Small intestine (tissue), 7 donors: ENCODE measurements at regions not wholly inside any gene's neighbourhood (a gene's known extent, or its start where the extent isn't known, plus 50 kb on each side); places are given as distances from the start of the nearest gene placed in this dataset.

Experiments used
- DNase-seq, 2 donors: peaks; one replicate each; pipeline versions ENCODE4 v3.0.0 to v3.0.0-alpha.2; 2013
- FAIRE-seq: peaks from 2 replicates; lab custom pipeline; 2012; peaks lifted over from hg19 to GRCh38; lab: Jason Lieb, UNC
- H3K27ac ChIP-seq, 3 donors: one replicate each; pipeline ENCODE4 v1.5.1; 2013; ENCODE audit warnings: low read length in 2 of 3, mild to moderate bottlenecking in 2 of 3, control low read depth in 1 of 3, inconsistent platforms in 1 of 3, low read depth in 1 of 3, moderate library complexity in 1 of 3
- H3K27me3 ChIP-seq, 3 donors: one replicate each; pipeline ENCODE4 v1.6.1; 2013; ENCODE audit warnings: low read length in 3 of 3, inconsistent platforms in 1 of 3; ENCODE audit not compliant: control insufficient read depth in 3 of 3, insufficient read depth in 3 of 3
- H3K36me3 ChIP-seq, 3 donors: one replicate each; pipeline ENCODE4 v1.6.1; 2013; ENCODE audit warnings: low read length in 3 of 3, inconsistent platforms in 1 of 3, low read depth in 1 of 3, mild to moderate bottlenecking in 1 of 3, moderate library complexity in 1 of 3; ENCODE audit not compliant: control insufficient read depth in 3 of 3, insufficient read depth in 2 of 3
- H3K4me1 ChIP-seq, 3 donors: one replicate each; pipeline ENCODE4 v1.6.1; 2013; ENCODE audit warnings: low read length in 2 of 3, inconsistent platforms in 1 of 3, low read depth in 1 of 3, mild to moderate bottlenecking in 1 of 3, moderate library complexity in 1 of 3; ENCODE audit not compliant: control insufficient read depth in 3 of 3, insufficient read depth in 2 of 3
- H3K4me3 ChIP-seq, 3 donors: one replicate each; pipeline ENCODE4 v1.5.1; 2013; ENCODE audit warnings: low read length in 3 of 3, control low read depth in 1 of 3, inconsistent platforms in 1 of 3, low read depth in 1 of 3, mild to moderate bottlenecking in 1 of 3, moderate library complexity in 1 of 3
- H3K9me3 ChIP-seq, 2 donors: one replicate each; pipeline ENCODE4 v1.6.1; 2013; ENCODE audit warnings: low read depth in 1 of 2, low read length in 1 of 2; ENCODE audit not compliant: control insufficient read depth in 2 of 2, insufficient read depth in 1 of 2
- WGBS, 3 donors: extraction: QIAGEN DNeasy Blood & Tissue Kit; methylation state at CpG; one replicate each; pipeline ENCODE4 v1.1.7; 2013; 5-methylcytosine and 5-hydroxymethylcytosine counted together
- donor health status: healthy with polysubstance abuse.
- donor health status: control.
- donor health status: control.
- donor health status: Bipolar disorder and iron deficiency.
- donor health status: healthy.

DNA sequence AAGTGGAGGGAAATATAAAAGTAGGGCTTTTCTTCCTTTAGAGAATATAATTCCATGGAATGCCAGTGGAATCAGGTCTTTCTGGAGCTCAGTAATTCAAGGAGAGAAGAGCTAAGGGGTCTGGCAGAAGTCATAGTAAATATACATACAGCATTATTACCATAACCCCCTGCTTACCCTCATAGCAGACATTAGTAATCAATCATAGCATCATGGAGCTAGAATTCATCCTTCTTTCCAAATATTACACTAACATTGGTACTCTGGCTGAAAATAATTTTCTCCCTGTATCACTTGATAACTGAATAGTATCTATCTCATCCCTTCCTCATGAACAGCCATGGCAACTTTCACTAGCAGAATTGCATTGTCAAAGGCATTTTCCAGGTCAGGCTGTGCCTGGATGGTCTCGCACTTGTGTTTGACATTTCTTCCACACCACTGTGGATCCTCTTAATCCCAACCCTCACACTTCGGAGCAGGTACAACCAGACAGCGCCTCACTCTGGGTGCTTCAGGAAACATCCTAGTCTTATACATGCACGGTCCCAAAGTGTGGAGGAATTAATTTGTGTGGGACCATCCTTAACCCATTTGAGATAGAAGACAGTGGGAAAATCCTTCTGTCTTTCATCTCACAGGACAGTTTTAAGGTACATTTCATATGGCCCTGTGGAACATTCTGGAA lies 84.2 kb upstream of the SEC11C start:
- Histone ChIP-seq H3K9me3 (no peaks in the 10 kb centered on the region), H3K4me1 (peaks cover 0 to 29% (median 2%) of the 10 kb centered on the region in 3 donors), H3K27ac (peak overlapping the region in 1 of 3 donors; percentile 62), H3K4me3 (no peak overlapping the region), H3K27me3 (no peaks in the 10 kb centered on the region), H3K36me3 (no peaks in the 10 kb centered on the region)
- DNase-seq (no peak), FAIRE-seq (no peak)
- WGBS, 3 donors: 91 to 99% (median 96%) methylated on average over 4 of the region's 4 CpGs

DNA sequence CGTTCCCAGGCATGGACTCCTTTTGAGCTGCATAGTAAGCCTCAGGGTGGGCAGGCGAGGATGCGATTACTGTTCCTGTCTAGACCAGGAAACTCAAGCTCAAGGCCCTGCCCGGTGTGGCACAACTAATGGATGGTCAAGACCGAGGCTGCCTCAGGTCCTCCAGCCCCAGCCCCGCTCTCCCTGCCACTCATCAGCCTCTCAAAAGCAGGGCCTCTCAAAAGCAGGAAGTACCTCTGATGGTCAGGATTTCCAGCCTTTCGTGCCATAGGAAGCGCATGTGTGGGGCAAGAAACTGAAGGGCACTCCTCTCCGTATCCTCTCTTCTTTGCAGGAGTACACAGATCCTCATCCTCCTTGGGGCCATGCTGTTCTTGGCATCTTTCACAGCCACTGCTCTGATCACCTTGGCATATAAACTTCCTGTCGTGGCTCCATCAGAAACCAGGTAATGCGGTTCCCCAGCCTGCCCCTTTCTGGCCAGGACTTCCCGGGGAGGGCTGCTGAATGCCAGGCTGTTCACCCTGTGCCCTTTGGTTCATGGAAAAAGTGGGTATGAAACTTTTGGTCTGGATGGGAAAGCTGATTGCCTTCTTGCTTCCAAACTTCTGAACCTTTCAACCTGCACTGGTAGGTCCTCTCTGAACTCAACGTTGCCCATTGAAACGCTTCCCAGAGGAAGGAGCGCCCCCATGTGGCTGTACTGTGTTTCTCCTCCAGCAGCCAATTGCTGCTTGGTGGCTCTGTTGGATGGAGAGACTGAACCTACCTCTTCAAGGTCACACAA lies 82.8 kb upstream of the SEC11C start:
- H3K4me3 ChIP-seq: no peak overlapping the region
- peaks cover 0 to 29% (median 2%) of the 10 kb centered on the region in 3 donors for H3K4me1 ChIP-seq
- peak; percentile 48 to 65 for DNase-seq
- H3K36me3 ChIP-seq: no peaks in the 10 kb centered on the region
- no peaks in the 10 kb centered on the region for H3K9me3 ChIP-seq
- FAIRE-seq: no peak
- no peak overlapping the region for H3K27ac ChIP-seq
- H3K27me3 ChIP-seq: no peaks in the 10 kb centered on the region
- WGBS, 3 donors: 71% methylated on average over 15 of the region's 15 CpGs

DNA sequence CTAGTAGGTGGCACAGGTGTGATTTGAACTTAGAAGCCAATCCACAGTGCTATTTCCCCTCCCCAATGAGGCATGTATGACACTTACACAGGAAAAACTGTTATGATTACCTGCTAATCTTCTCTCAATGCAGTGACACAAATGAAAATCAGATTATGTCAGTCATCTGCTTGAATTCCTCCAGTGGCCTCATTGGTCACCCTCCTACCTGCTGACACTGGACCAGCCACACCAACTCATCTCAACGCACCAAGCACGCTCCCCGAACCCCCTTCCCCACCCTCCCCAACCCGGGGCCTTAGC lies 82.2 kb upstream of the SEC11C start:
- H3K4me1 ChIP-seq: peaks cover 0 to 25% (median 0%) of the 10 kb centered on the region in 3 donors
- no peaks in the 10 kb centered on the region for H3K9me3 ChIP-seq
- no peaks in the 10 kb centered on the region for H3K36me3 ChIP-seq
- H3K27ac ChIP-seq: no peak overlapping the region
- FAIRE-seq (no peak), DNase-seq (no peak)
- H3K4me3 ChIP-seq: no peak overlapping the region
- 76 to 85% (median 77%) methylated on average over 4 of the region's 4 CpGs for WGBS, 3 donors
- no peaks in the 10 kb centered on the region for H3K27me3 ChIP-seq

DNA sequence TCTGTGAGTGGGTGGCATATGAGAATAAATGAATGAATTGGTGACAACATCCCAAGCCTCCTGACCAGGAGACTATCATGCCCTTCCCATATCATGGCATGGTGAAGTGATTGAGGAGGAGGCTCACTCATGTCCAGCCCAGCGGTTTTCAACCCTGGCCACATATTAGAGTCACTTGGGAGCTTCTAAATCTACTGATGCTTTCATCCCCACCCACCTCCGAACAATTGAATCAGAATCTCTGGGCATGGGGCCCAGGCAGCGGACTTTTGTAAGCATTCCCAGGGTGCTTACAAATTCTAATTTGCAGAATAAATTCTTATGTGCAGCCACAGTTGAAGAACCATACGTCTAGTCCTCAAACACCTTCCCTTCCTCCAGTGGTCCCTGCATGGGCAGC lies 81.7 kb upstream of the SEC11C start:
- Histone ChIP-seq H3K4me3 (no peak overlapping the region), H3K4me1 (peaks cover 0 to 20% (median 0%) of the 10 kb centered on the region in 3 donors), H3K27ac (no peak overlapping the region), H3K9me3 (no peaks in the 10 kb centered on the region), H3K27me3 (no peaks in the 10 kb centered on the region), H3K36me3 (no peaks in the 10 kb centered on the region)
- 65 to 77% (median 77%) methylated on average over 4 of the region's 4 CpGs for WGBS, 3 donors
- no peak for FAIRE-seq
- DNase-seq: no peak

DNA sequence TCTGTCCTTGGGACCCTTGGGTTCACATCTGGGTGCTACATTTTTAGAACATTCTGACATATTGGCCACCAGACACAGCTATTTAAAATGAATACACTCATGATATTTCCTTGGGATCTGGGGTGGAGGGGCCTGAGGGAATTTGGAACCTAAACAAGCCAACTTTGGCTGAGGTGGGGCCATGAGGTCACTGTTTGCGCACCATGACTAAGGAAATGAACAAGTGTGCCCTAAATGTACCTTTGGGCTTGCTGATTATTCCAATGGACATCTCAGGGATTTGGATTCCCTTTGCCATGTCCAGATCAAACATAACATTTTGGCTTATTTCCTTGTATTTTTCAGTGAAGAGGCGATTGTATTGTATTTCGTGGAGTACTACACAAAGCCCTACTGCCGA lies 80.5 kb upstream of the SEC11C start:
- Histone ChIP-seq H3K9me3 (no peaks in the 10 kb centered on the region), H3K27me3 (no peaks in the 10 kb centered on the region), H3K4me1 (peaks cover 0 to 12% (median 0%) of the 10 kb centered on the region in 3 donors), H3K4me3 (no peak overlapping the region), H3K36me3 (no peaks in the 10 kb centered on the region), H3K27ac (no peak overlapping the region)
- DNase-seq: no peak
- FAIRE-seq: no peak
- 94 to 97% (median 94%) methylated on average over 4 of the region's 4 CpGs for WGBS, 3 donors

DNA sequence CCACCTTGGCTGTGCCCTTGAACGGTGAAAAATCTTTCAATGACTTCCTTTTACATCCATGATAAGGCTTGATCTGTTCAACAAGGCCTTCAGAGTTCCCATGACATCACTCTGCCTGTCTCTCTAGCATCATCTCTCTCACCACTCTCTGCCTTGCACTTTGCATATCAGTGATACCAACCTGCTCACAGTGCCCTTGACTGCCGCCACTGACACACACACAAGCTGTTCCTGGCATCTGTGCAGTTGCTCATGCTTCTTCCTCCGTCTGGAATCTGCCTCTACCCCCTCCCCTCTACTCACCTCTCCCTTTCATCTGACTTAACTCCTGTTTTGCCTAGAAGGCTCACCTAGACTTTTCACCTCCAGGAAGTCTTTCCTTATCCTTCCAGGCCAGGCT lies 79.1 kb upstream of the SEC11C start:
- FAIRE-seq: no peak
- Histone ChIP-seq H3K4me3 (no peak overlapping the region), H3K27me3 (no peaks in the 10 kb centered on the region), H3K36me3 (no peaks in the 10 kb centered on the region), H3K9me3 (no peaks in the 10 kb centered on the region), H3K4me1 (peaks cover 0 to 2% (median 0%) of the 10 kb centered on the region in 3 donors), H3K27ac (no peak overlapping the region)
- 57 to 73% (median 62%) methylated on average over 3 of the region's 3 CpGs for WGBS, 3 donors
- DNase-seq: no peak

DNA sequence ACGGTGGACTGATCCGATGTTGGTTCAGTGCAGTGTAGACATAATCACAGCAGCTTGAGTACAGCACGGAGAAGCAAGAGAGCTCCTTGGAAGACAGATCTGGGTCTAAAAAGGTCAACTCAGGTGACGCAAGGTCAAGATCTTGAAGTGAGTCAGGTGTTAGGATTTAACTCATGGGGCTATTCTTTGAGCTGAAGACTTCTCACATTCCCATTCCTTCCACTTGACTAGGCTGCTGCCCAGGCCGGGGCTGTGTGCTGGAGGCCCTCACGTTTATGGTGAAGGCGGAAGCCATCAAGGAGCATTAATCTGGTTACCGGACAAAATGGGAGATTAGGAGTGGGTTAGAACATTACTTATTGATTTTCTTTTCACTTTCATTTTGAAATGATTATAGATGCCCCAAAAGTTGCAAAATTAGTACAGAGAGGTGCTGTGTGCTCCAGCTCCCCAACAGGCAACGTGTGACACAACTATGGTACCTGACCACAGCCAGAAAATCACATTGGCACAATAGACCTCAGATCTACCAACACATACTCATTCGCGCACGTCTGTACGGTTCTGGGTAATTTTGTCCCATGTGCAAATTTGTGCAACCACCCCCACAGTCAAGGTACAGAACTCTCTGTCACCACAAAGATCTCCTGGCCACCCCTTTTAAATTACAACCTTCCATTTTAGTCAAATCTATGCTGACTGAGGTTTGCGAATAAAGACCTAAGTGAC lies 77.6 kb upstream of the SEC11C start:
- H3K36me3 ChIP-seq: no peaks in the 10 kb centered on the region
- no peak for FAIRE-seq
- H3K9me3 ChIP-seq: no peaks in the 10 kb centered on the region
- H3K4me1 ChIP-seq: no peaks in the 10 kb centered on the region
- H3K4me3 ChIP-seq: no peak overlapping the region
- H3K27me3 ChIP-seq: no peaks in the 10 kb centered on the region
- no peak overlapping the region for H3K27ac ChIP-seq
- 85 to 91% (median 90%) methylated on average over 14 of the region's 14 CpGs for WGBS, 3 donors
- no peak for DNase-seq

DNA sequence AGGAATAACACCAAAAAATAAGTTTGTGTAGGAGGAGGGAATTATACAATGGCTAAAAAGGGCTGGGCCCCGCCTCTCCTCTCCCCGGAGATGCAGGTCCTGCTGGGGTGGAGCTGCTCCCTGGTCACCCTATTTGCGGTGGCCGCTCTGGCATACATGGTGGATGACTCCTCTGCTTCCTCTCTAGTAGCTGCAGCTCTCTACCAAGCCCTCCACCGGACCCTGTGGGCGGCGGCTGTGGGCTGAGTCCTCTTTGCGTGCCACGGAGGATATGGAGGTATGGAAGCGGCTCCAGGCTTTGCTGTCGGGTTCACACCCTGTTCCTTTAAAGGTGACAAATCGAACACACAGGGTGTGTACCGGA lies 77.1 kb upstream of the SEC11C start:
- FAIRE-seq: no peak

More for the DNA sequence above, 77.1 kb upstream of the SEC11C start:
- Histone ChIP-seq H3K27ac (no peak overlapping the region), H3K27me3 (no peaks in the 10 kb centered on the region), H3K4me1 (no peaks in the 10 kb centered on the region), H3K4me3 (no peak overlapping the region), H3K9me3 (no peaks in the 10 kb centered on the region), H3K36me3 (no peaks in the 10 kb centered on the region)
- no peak for DNase-seq
- 92 to 94% (median 92%) methylated on average over 13 of the region's 13 CpGs for WGBS, 3 donors
